ENCODE measurements at regions not wholly inside any gene's neighbourhood (a gene's known extent, or its start where the extent isn't known, plus 50 kb on each side); places are given as distances from the start of the nearest gene placed in this dataset.

DNA sequence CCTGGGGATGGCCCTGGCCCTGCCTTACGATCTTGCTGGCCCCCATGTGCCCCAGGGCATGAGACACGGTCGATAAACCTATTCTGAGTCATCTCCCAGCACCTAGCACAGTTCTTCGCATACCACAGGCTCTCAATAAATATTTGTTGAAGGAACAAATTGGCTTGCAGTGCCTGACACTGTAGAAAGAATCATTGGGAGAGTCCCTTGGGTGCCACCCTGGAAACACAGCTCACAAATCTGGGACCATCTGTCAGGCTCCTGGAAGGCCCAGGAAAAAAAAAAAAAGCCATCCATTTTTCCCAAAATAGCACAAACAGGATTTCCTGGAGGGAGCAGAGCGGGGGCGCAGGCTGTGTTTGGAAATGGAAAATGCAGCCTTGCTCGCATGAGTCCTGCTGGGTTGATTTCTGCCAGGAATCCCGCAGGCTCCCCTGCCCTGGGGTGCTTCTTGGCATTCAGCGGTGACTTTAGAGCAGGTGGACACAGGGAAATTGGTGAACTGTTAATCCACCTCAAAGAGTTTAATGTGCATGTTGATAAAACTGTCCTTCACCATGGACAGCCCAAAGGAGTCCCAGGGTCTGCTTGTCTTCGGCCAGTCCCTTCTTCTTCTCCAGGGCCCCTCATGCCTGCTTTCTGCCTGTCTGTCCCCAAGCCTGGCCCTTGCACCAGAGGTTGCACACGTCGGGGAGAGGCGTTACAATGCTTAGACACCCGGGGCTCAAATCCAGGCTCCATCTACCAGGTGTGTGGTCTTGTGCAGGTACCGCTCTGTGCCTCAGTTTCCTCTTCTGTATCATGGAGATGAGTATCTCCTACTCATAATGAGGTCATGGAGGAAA is 106.1 kb upstream of the RFLNA start:
- peak; percentile 44 for DNase-seq (ENCODE audit: low spot score)

DNA sequence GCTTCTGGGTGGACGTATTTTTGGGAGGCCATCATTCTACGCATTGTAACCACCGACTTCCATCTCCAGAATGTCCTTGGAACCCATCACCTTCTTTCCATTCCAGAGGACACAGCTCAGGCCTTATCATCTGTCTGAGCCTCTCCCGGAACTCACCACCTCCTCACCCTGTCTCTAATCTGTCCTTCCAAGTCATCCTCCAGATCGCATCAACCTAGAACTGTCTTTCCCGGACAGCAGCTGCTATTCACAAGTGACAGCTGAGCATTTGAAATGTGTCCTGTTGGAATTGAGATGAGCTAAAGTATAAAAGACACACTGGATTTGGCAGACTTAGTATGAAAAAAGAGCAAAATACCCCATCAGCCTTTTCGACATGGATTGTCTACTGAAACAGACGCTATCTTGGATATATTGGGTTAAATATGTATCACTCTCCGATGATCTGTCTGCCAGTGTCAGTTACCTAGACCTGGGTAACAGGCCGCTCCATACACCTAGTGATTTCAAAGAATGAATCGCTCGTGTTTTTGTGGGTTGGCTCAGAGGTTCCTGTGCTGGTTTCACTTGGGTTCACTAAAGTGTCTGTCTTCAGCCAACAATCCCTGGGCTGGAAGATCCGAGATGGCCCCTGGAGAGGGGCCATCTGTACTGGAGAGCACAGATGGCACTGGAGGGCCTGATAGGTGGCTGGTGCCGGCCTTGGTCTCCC is 104.4 kb upstream of the RFLNA start:
- no peak for DNase-seq (ENCODE audit: low spot score)

DNA sequence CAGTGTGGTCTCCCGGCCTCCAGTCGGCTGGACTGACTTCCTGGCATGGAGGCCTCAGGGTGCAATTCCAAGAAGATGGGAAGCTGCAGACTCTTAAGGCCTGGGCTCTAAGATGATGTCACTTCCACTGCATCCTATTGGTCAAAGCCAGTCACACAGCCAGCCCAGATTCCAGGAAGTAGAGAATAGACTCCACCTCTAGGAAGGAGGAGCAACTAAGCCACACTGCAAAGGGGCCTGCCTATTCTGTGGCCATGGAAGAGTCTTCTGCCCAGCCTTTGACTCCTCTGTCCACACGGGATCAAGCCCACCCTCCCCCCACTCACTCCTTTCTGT is 103.9 kb upstream of the RFLNA start:
- no peak for DNase-seq (ENCODE audit: low spot score)

GRCh38 chr12:124191966-124192365 is 102.9 kb upstream of the RFLNA start:
- no peak for DNase-seq (ENCODE audit: low spot score)

DNA sequence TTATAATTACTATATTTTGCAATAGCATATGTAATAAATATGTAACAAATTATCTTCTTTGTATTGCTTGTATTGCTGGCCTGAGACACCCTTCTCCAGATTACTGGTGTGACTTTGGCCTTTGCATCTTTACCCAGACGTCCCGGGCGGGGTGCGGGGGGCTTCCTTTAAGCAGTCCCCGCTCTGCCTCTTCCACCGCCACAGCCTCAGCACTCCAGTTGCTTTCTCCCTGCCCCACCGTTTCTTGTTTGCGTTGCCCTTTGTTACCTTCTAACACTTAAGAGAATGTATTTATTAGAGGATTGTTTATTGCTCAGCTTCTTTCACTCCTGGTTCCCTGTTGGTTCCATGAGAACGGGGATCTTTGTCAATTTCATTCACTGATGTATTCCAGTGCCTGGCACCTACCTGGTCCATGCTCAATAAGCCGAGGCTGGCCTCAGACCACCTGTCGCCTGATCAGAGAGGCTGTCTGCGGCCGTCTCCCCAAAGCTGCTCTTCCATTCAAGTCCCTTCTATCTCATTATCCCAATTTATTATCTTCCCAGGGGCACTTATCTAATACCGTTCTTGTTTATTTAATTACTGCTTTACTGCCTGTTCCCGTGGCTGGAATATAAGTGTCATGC is 100.5 kb upstream of the RFLNA start:
- DNase-seq (ENCODE audit: low spot score) = no peak

DNA sequence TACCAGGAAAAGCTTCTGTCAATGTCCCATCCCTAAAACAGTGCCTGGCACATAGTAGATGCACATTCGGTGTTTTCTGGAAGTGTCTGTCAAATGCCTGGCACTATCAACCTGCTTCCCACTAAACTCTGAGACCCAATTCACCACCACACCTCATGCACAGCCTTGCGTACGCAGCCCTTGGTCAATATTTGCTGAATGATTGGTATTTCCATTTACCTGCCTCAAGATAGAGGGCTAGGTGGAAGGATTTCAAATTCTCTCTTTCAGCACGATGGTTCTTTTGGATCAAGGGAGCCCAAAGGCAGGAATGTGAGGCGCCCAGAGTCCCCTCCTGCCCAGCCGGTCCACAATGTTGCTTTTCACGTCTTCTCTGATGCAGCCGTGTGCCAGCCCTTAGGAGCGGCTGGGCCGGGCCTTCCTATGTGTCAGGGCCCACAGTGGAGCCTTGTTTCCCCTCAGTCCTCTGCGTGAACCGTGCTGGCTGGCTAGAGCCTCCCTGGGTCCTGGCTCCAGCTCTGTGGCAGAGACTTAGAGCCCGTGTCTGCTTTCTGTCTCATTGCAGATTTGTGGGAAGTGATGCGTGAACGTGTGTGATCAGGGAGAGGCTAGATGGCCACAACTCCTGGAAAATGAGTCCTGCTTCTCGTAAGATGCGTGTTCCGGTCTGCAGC is 99.9 kb upstream of the RFLNA start:
- peak; percentile 26 for DNase-seq (ENCODE audit: low spot score)

DNA sequence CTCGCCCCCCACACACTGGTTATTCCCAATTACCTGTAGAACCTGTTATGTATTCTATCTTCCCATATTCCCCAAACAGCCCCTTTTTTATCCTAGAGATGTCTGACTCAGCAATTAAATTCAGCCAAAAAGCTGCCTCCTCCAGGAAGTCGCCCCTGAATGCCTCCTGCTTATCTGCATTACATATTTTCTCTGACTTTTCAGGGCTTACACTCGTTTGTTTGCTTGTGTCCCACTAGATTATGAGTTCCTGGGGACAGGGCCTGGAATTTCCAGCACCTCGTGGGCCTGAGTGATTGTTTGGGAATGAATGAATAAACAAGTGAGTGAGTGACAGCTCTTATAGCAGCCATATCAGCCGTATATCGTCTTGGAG is 99.3 kb upstream of the RFLNA start:
- DNase-seq (ENCODE audit: low spot score) = no peak

GRCh38 chr12:124196236-124196635 is 98.7 kb upstream of the RFLNA start:
- DNase-seq (ENCODE audit: low spot score) = no peak

- no peak for DNase-seq (ENCODE audit: low spot score)
Measured at GRCh38 chr12:124201248-124201647, 93.6 kb upstream of the RFLNA start.

DNA sequence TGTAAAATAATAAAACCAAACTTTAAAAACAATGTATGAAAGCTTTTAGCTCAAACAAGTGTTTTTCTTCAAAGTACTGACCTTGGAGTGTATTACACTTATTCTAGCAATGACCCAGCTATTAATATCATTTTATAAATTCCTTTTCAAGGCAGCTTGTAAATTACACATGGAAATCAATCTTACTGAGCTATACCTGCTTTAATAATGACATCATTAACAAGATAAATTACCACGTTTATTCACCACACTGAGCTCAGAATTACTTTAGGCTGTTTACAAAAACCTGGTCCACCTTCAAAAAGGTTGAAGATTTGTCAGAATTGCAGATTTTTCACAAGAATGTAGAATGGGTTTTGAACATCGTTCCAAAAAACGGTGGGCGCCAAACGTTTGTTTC is 91.7 kb upstream of the RFLNA start:
- DNase-seq (ENCODE audit: low spot score) = no peak

DNA sequence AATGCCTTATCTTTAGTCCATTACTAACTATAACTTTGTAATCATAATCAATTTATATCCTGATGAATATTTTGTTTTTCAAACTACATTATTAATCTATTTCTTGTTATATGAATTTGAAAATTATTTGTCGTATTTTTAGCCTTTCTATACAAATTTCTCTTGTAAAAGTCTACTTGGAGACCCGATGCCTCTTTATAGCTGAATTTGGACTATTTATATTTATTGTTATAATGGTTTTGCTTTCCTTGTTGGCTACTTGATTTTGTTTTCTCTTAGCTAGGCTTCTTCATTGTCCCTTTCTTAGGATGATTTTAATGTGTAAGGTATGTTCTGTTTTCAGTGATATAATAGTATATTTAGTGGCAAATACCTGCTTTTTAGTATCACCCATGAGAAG is 89.5 kb upstream of the RFLNA start:
- no peak for DNase-seq (ENCODE audit: low spot score)

- no peak for DNase-seq (ENCODE audit: low spot score)
Measured at GRCh38 chr12:124207049-124207448, 87.8 kb upstream of the RFLNA start.

GRCh38 chr12:124207617-124208016 is 87.3 kb upstream of the RFLNA start:
- no peak for DNase-seq (ENCODE audit: low spot score)

- peak; percentile 60 for DNase-seq (ENCODE audit: low spot score)
Measured at GRCh38 chr12:124208489-124208888, 86.4 kb upstream of the RFLNA start.

- DNase-seq (ENCODE audit: low spot score) = no peak
Measured at GRCh38 chr12:124210991-124211577, 83.8 kb upstream of the RFLNA start.

DNA sequence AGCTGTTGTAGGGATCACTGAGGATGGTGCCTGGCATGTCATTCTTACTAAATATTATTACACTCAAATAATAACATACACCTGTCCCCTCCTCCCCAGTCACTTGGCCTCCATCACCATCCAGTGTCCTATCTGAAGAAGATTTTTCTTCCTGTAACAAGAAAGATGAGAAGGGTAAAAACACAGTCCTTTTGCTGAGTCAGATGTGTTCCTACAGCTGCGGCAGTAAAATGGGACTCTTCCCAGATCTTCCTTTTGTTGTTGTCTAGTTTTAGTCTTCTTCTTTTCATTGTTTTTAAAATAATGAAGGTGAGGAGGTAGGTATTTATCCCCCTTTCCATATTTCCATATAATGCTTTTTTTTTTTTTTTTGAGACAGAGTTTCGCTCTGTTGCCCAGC is 83.1 kb upstream of the RFLNA start:
- DNase-seq (ENCODE audit: low spot score) = no peak

DNA sequence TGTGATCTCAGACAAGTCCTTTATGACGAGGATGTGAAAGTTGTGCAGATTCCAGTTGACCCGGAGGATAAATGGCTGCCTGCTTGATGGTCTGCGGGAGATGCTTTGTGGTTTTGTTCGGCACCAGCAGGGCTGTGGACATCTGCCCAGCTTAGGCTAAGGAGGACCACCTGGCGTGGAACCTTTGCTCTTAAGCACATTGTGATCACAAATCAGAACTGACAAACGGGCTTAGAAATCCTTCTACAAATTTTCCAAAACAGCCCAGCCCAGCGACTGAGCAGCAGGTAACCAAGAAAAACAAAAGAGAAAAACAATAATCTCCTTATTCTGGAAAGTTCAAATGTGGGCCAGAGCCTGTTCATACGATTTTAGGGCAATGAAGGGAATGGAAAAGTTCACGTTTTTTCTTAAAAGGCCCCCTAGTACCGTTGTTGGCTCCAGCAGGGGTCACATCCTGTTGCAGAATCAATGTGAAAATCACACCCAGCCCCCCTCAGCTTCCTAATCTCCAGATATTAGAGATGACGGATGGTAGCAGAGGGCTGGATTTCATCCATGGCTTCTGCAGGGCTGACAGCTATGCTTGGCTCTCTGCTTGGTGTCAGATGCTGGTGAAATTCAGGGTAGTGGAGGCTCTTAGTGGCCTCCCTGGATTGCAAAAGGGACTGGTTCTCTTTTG is 81.1 kb upstream of the RFLNA start:
- DNase-seq (ENCODE audit: low spot score) = no peak

DNA sequence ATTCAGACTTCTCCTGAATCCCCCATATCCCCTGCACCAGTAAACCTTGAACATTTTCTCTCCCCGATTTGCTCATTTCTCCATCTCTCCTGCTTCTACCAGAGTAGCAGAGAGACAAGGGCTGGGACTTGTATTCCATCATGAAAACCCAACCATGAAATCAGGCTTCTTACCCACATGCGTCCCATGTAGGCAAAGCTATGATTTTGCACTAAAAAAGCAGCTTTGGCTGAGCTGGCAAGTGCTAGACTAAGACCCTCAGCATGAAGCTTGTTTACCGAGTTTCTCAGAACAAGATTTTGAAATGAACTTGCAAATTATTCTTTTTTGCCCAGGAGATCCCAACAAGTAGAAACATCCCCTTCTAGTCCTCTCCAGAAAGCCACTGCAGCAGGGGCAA is 80.3 kb upstream of the RFLNA start:
- DNase-seq (ENCODE audit: low spot score) = no peak

GRCh38 chr12:124216966-124217365 is 77.9 kb upstream of the RFLNA start:
- no peak for DNase-seq (ENCODE audit: low spot score)

- no peak for DNase-seq (ENCODE audit: low spot score)
Measured at GRCh38 chr12:124217508-124218242, 77.2 kb upstream of the RFLNA start.

GRCh38 chr12:124218243-124218560 is 76.7 kb upstream of the RFLNA start:
- no peak for DNase-seq (ENCODE audit: low spot score)

Data from umbilical cord (tissue), 1 donor.